GM12878 (cell line): ENCODE measurements at regions not wholly inside any gene's neighbourhood (a gene's known extent, or its start where the extent isn't known, plus 50 kb on each side); places are given as distances from the start of the nearest gene placed in this dataset.

ENCODE experiments used
- ATAC-seq: fragments of 200-7000 bp; cut with Tn5 transposase; 3 replicates; pipeline ENCODE4 v1.9.1; 2020; ENCODE audit warnings: mild to moderate bottlenecking, moderate library complexity
- BruUV-seq: library from RNA; stranded (reverse); fragments of 400-500 nt; replicated peaks from 2 replicates; lab custom pipeline; 2021; lab: Mats Ljungman, UMichigan
- CTCF ChIA-PET: fragments of 300-600 bp; sonication (Branson Sonifier 250); formaldehyde crosslinking; extraction: SDS; loops from one replicate; lab custom pipeline; 2021; ENCODE audit warnings: inconsistent platforms; lab: Yijun Ruan, JAX
- POLR2A ChIA-PET: fragments of 350-600 bp; formaldehyde crosslinking; extraction: SDS; loops from one replicate; lab custom pipeline; 2021; ENCODE audit warnings: inconsistent platforms; lab: Charles Lee
- RAD21 ChIA-PET: fragments of 300-600 bp; sonication (Branson Sonifier 250); formaldehyde crosslinking; loops from one replicate; lab custom pipeline; 2023; ENCODE audit warnings: antibody characterized with exemption; ENCODE audit not compliant: unreplicated experiment; lab: Charles Lee
- SMC1A ChIA-PET: fragments of 300-600 bp; sonication (Branson Sonifier 250); formaldehyde crosslinking; loops from one replicate; lab custom pipeline; 2023; ENCODE audit not compliant: unreplicated experiment, uncharacterized antibody; lab: Charles Lee
- DNase-seq: peaks from one replicate; pipeline ENCODE4 v3.0.0-alpha.2; 2011; ENCODE audit warnings: low read depth, low spot score
- FAIRE-seq: peaks from 3 replicates; lab custom pipeline; 2011; peaks lifted over from hg19 to GRCh38; lab: Jason Lieb, UNC
- H2AFZ ChIP-seq: 2 replicates; pipeline ENCODE4 v1.6.0; 2011; ENCODE audit warnings: low read depth, low read length, control low read depth; ENCODE audit not compliant: control insufficient read depth
- H3K27ac ChIP-seq: 2 replicates; pipeline ENCODE4 v1.5.1; 2011; ENCODE audit warnings: control low read depth; ENCODE audit not compliant: control insufficient read depth, insufficient read depth
- H3K27me3 ChIP-seq, 2 experiments: replicated peaks in 1 of 2; 2 replicates each; pipeline versions ENCODE4 v1.6.0 to v1.6.1; 2011; ENCODE audit warnings: low read length in 1 of 2; ENCODE audit not compliant: control insufficient read depth in 2 of 2, insufficient read depth in 2 of 2
- H3K36me3 ChIP-seq, 2 experiments: 2 replicates each; pipeline ENCODE4 v1.5.1; 2011; ENCODE audit warnings: low read length in 1 of 2; ENCODE audit not compliant: control insufficient read depth in 2 of 2, insufficient read depth in 2 of 2
- H3K4me1 ChIP-seq: 2 replicates; pipeline ENCODE4 v1.6.1; 2011; ENCODE audit warnings: mild to moderate bottlenecking, low read length, moderate library complexity, mixed read lengths; ENCODE audit not compliant: control insufficient read depth, insufficient read depth
- H3K4me2 ChIP-seq: 2 replicates; pipeline ENCODE4 v1.6.0; 2011; ENCODE audit warnings: control low read depth; ENCODE audit not compliant: control insufficient read depth, insufficient read depth
- H3K4me3 ChIP-seq: fragments of 200-600 bp; sonication (generic); 2 replicates; pipeline ENCODE4 v1.5.1; 2016
- H3K79me2 ChIP-seq: 2 replicates; pipeline ENCODE4 v1.6.0; 2011; ENCODE audit warnings: low read length; ENCODE audit not compliant: control insufficient read depth, insufficient read depth
- H3K9ac ChIP-seq: 2 replicates; pipeline ENCODE4 v1.8.0; 2011; ENCODE audit warnings: low read length, control low read depth, mixed read lengths; ENCODE audit not compliant: control insufficient read depth, insufficient read depth
- H3K9me3 ChIP-seq: replicated peaks from 3 replicates; pipeline ENCODE4 v1.5.1; 2011; ENCODE audit warnings: mild to moderate bottlenecking, low read length; ENCODE audit not compliant: control insufficient read depth, insufficient read depth
- H4K20me1 ChIP-seq: 2 replicates; pipeline ENCODE4 v1.6.0; 2011; ENCODE audit not compliant: control insufficient read depth, insufficient read depth
- BACH1 ChIP-seq: fragments of 450-650 bp; IDR thresholded peaks from 2 replicates; pipeline ENCODE4 v1.6.1; 2017; ENCODE audit warnings: mild to moderate bottlenecking, borderline replicate concordance
- CBX3 ChIP-seq: fragments of 200-600 bp; sonication (generic); IDR thresholded peaks from 2 replicates; pipeline ENCODE4 v1.6.1; 2016; ENCODE audit warnings: low read depth, borderline replicate concordance
- CREM ChIP-seq: IDR thresholded peaks from 2 replicates; pipeline ENCODE4 v1.6.1; 2014; ENCODE audit warnings: antibody characterized with exemption, low read depth
- E4F1 ChIP-seq: fragments of 450-650 bp; IDR thresholded peaks from 2 replicates; pipeline ENCODE4 v1.6.1; 2018; ENCODE audit warnings: borderline replicate concordance, mild to moderate bottlenecking; ENCODE audit not compliant: partially characterized antibody
- ETV6 ChIP-seq, 2 experiments: fragments of 450-650 bp in 1 of 2; IDR thresholded peaks in 1 of 2; conservative IDR thresholded peaks in 1 of 2; 2 replicates each; pipeline ENCODE4 v1.6.1; 2014; ENCODE audit warnings: antibody characterized with exemption in 1 of 2, borderline replicate concordance in 1 of 2, low read depth in 1 of 2, mild to moderate bottlenecking in 1 of 2, moderate library complexity in 1 of 2
- KDM1A ChIP-seq: fragments of 200-600 bp; sonication (generic); IDR thresholded peaks from 2 replicates; pipeline ENCODE4 v1.6.1; 2016; ENCODE audit warnings: borderline replicate concordance
- KLF5 ChIP-seq: fragments of 450-650 bp; IDR thresholded peaks from 2 replicates; pipeline ENCODE4 v1.6.1; 2014; ENCODE audit warnings: mild to moderate bottlenecking; ENCODE audit not compliant: partially characterized antibody
- MTA2 ChIP-seq: fragments of 450-650 bp; IDR thresholded peaks from 2 replicates; pipeline ENCODE4 v1.6.1; 2016; ENCODE audit warnings: low read depth, mild to moderate bottlenecking, moderate library complexity
- MYB ChIP-seq: fragments of 150-350 bp; IDR thresholded peaks from 2 replicates; pipeline ENCODE4 v1.6.1; 2014; ENCODE audit warnings: mild to moderate bottlenecking, low read depth, low read length, borderline replicate concordance
- NFYA ChIP-seq: IDR thresholded peaks from 2 replicates; pipeline ENCODE4 v1.6.1; 2011; ENCODE audit warnings: low read depth, mild to moderate bottlenecking, low read length, improper control_type of control experiment, borderline replicate concordance
- RCOR1 ChIP-seq: conservative IDR thresholded peaks from 2 replicates; pipeline ENCODE4 v1.6.1; 2012; ENCODE audit warnings: low read depth, low read length, improper control_type of control experiment
- SMAD5 ChIP-seq: IDR thresholded peaks from 2 replicates; pipeline ENCODE4 v1.6.1; 2016; ENCODE audit warnings: antibody characterized with exemption, low read depth
- ZNF24 ChIP-seq: fragments of 450-650 bp; IDR thresholded peaks from 2 replicates; pipeline ENCODE4 v1.6.1; 2017; ENCODE audit warnings: antibody characterized with exemption, mild to moderate bottlenecking
- ZNF274 ChIP-seq: IDR thresholded peaks from one replicate; pipeline ENCODE4 v1.8.0; 2011; ENCODE audit not compliant: insufficient read length, insufficient read depth
- ZZZ3 ChIP-seq: IDR thresholded peaks from 2 replicates; pipeline ENCODE4 v1.6.1; 2011; ENCODE audit warnings: low read depth; ENCODE audit not compliant: control insufficient read depth, insufficient read length
- whole genome bisulfite sequencing: methylation state at CpG from one replicate; pipeline ENCODE4 v1.1.6; 2016; ENCODE audit warnings: low lambda C conversion rate; ENCODE audit not compliant: insufficient replicate concordance, insufficient coverage; ENCODE audit errors: missing lambda C conversion rate; 5-methylcytosine and 5-hydroxymethylcytosine counted together
- in situ Hi-C: fragments of 300-500 bp; cut with MboI; formaldehyde crosslinking; loops from 9 replicates; pipeline ENCODE4 v1.14.3; 2018; ENCODE audit warnings: mixed read lengths
- intact Hi-C: fragments of 100-400 bp; cut with micrococcal nuclease; formaldehyde crosslinking; loops from one replicate; pipeline ENCODE4 v1.14.2; 2022; ENCODE audit not compliant: unreplicated experiment
- TF ChIP-seq, protein P1 (sequence below), 3 experiments: IDR thresholded peaks in 2 of 3; conservative IDR thresholded peaks in 1 of 3; 2 replicates each; pipeline ENCODE4 v1.5.1; 2011; ENCODE audit warnings: low read depth in 3 of 3, low read length in 3 of 3, mild to moderate bottlenecking in 3 of 3, control low read depth in 2 of 3, moderate library complexity in 2 of 3, inconsistent platforms in 1 of 3, mixed read lengths in 1 of 3; ENCODE audit not compliant: control insufficient read depth in 2 of 3, insufficient read depth in 1 of 3; ENCODE audit errors: extremely low read depth in 1 of 3
- TF ChIP-seq, protein P2 (sequence below): fragments of 450-650 bp; IDR thresholded peaks from 2 replicates; pipeline ENCODE4 v1.6.1; 2018; ENCODE audit warnings: mild to moderate bottlenecking, low read depth, moderate library complexity; ENCODE audit not compliant: partially characterized antibody
- TF ChIP-seq, protein P3 (sequence below): IDR thresholded peaks from 2 replicates; pipeline ENCODE4 v1.6.1; 2011; ENCODE audit warnings: low read depth, low read length, improper control_type of control experiment, borderline replicate concordance

- ChIA-PET RAD21 (no interaction called here), SMC1A (no interaction called here), POLR2A (no interaction called here), CTCF (no interaction called here)
- H2AFZ ChIP-seq = no peak overlapping the region
- no peak overlapping the region for H3K4me3 ChIP-seq
- H3K27me3 ChIP-seq = no peaks in the 10 kb centered on the region
- no peaks in the 10 kb centered on the region for H3K4me1 ChIP-seq
- in situ Hi-C loops (no loop called here), intact Hi-C loops (no loop called here)
- H3K9me3 ChIP-seq = no peaks in the 10 kb centered on the region
- WGBS = 23% methylated on average over 3 of the region's 3 CpGs
- H3K36me3 ChIP-seq = no peaks in the 10 kb centered on the region
- BruUV-seq = no TSS peak
- no peak overlapping the region for H3K4me2 ChIP-seq
- DNase-seq = no peak
- no peaks in the 10 kb centered on the region for H3K79me2 ChIP-seq
- no peak overlapping the region for H3K9ac ChIP-seq
- H3K27ac ChIP-seq = no peak overlapping the region
- no peak for ATAC-seq
- no peaks in the 10 kb centered on the region for H4K20me1 ChIP-seq
- no peak for FAIRE-seq
- TF ChIP-seq, protein P1, sequence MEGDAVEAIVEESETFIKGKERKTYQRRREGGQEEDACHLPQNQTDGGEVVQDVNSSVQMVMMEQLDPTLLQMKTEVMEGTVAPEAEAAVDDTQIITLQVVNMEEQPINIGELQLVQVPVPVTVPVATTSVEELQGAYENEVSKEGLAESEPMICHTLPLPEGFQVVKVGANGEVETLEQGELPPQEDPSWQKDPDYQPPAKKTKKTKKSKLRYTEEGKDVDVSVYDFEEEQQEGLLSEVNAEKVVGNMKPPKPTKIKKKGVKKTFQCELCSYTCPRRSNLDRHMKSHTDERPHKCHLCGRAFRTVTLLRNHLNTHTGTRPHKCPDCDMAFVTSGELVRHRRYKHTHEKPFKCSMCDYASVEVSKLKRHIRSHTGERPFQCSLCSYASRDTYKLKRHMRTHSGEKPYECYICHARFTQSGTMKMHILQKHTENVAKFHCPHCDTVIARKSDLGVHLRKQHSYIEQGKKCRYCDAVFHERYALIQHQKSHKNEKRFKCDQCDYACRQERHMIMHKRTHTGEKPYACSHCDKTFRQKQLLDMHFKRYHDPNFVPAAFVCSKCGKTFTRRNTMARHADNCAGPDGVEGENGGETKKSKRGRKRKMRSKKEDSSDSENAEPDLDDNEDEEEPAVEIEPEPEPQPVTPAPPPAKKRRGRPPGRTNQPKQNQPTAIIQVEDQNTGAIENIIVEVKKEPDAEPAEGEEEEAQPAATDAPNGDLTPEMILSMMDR (IDR thresholded peaks at IDR 0.05 in 2 of 3, conservative IDR thresholded peaks at IDR 0.05 in 1 of 3; ENCODE audit: control insufficient read depth in 2 of 3, extremely low read depth in 1 of 3, insufficient read depth in 1 of 3, low read depth in 3 of 3, low read length in 3 of 3) = no peak
- TF ChIP-seq E4F1 = no peak
- no peak for TF ChIP-seq NFYA
- no peak for TF ChIP-seq ZZZ3
- no peak for TF ChIP-seq MTA2
- TF ChIP-seq CREM = no peak
- no peak for TF ChIP-seq ZNF274
- TF ChIP-seq MYB = no peak
- no peak for TF ChIP-seq ETV6 (conservative IDR thresholded peaks at IDR 0.05 in 1 of 2, IDR thresholded peaks at IDR 0.05 in 1 of 2; ENCODE audit: borderline replicate concordance in 1 of 2, low read depth in 1 of 2)
- no peak for TF ChIP-seq SMAD5
- TF ChIP-seq, protein P2, sequence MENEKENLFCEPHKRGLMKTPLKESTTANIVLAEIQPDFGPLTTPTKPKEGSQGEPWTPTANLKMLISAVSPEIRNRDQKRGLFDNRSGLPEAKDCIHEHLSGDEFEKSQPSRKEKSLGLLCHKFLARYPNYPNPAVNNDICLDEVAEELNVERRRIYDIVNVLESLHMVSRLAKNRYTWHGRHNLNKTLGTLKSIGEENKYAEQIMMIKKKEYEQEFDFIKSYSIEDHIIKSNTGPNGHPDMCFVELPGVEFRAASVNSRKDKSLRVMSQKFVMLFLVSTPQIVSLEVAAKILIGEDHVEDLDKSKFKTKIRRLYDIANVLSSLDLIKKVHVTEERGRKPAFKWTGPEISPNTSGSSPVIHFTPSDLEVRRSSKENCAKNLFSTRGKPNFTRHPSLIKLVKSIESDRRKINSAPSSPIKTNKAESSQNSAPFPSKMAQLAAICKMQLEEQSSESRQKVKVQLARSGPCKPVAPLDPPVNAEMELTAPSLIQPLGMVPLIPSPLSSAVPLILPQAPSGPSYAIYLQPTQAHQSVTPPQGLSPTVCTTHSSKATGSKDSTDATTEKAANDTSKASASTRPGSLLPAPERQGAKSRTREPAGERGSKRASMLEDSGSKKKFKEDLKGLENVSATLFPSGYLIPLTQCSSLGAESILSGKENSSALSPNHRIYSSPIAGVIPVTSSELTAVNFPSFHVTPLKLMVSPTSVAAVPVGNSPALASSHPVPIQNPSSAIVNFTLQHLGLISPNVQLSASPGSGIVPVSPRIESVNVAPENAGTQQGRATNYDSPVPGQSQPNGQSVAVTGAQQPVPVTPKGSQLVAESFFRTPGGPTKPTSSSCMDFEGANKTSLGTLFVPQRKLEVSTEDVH = no peak
- TF ChIP-seq RCOR1 = no peak
- no peak for TF ChIP-seq KDM1A
- no peak for TF ChIP-seq BACH1
- TF ChIP-seq, protein P3, sequence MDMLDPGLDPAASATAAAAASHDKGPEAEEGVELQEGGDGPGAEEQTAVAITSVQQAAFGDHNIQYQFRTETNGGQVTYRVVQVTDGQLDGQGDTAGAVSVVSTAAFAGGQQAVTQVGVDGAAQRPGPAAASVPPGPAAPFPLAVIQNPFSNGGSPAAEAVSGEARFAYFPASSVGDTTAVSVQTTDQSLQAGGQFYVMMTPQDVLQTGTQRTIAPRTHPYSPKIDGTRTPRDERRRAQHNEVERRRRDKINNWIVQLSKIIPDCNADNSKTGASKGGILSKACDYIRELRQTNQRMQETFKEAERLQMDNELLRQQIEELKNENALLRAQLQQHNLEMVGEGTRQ = no peak
- TF ChIP-seq KLF5 = no peak
- TF ChIP-seq ZNF24 = no peak
- no peak for TF ChIP-seq CBX3
These were observed 312.5 kb upstream of the ZNF385D start for GRCh38 chr3:22063500-22063899.
